GM18861 (cell line): ENCODE measurements at regions not wholly inside any gene's neighbourhood (a gene's known extent, or its start where the extent isn't known, plus 50 kb on each side); places are given as distances from the start of the nearest gene placed in this dataset.
"Not testable (repeated sequence)": the region's sequence is repeated elsewhere in the genome, so short reads cannot be mapped to it uniquely, and the experiment has no call there.

Experiments
- ATAC-seq: cut with Tn5 transposase; IDR thresholded peaks from one replicate; pipeline ENCODE4 v1.9.1; 2021; ENCODE audit not compliant: unreplicated experiment

- ATAC-seq: not testable (repeated sequence)
Observed at GRCh38 chr3:192968901-192969300, 51.2 kb upstream of the MB21D2 start.

GRCh38 chr3:192980632-192981031 is 63.0 kb upstream of the MB21D2 start:
- ATAC-seq: no peak

GRCh38 chr3:192986379-192986778 is 68.7 kb upstream of the MB21D2 start:
- no peak for ATAC-seq

- ATAC-seq: no peak
Observed at GRCh38 chr3:192991356-192991755, 73.7 kb upstream of the MB21D2 start.

GRCh38 chr3:192992361-192992760 is 74.7 kb upstream of the MB21D2 start:
- ATAC-seq: no peak

- ATAC-seq: no peak
Observed at GRCh38 chr3:192993411-192993810, 75.8 kb upstream of the MB21D2 start.

- not testable (repeated sequence) for ATAC-seq
Observed at GRCh38 chr3:193001113-193001512, 83.5 kb upstream of the MB21D2 start.

- ATAC-seq: not testable (repeated sequence)
Observed at GRCh38 chr3:193003624-193004023, 86.0 kb upstream of the MB21D2 start.

- no peak for ATAC-seq
Observed at GRCh38 chr3:193008654-193009053, 91.0 kb upstream of the MB21D2 start.

GRCh38 chr3:193010191-193010590 is 92.5 kb upstream of the MB21D2 start:
- no peak for ATAC-seq

- ATAC-seq: no peak
Observed at GRCh38 chr3:193011958-193012357, 94.3 kb upstream of the MB21D2 start.

GRCh38 chr3:193014902-193015301 is 97.2 kb upstream of the MB21D2 start:
- ATAC-seq: no peak

- no peak for ATAC-seq
Observed at GRCh38 chr3:193016437-193016901, 98.8 kb upstream of the MB21D2 start.

- ATAC-seq: no peak
Observed at GRCh38 chr3:193021506-193022010, 103.9 kb upstream of the MB21D2 start.

- ATAC-seq: no peak
Observed at GRCh38 chr3:193023218-193023617, 105.6 kb upstream of the MB21D2 start.

GRCh38 chr3:193028258-193028657 is 110.6 kb upstream of the MB21D2 start:
- ATAC-seq: no peak

- no peak for ATAC-seq
Observed at GRCh38 chr3:193029800-193030199, 112.1 kb upstream of the MB21D2 start.

- no peak for ATAC-seq
Observed at GRCh38 chr3:193030276-193030675, 112.6 kb upstream of the MB21D2 start.

GRCh38 chr3:193031911-193032310 is 114.3 kb upstream of the MB21D2 start:
- ATAC-seq: no peak

GRCh38 chr3:193033226-193033780 is 115.6 kb upstream of the MB21D2 start:
- no peak for ATAC-seq

GRCh38 chr3:193037828-193038227 is 120.2 kb upstream of the MB21D2 start:
- ATAC-seq: not testable (repeated sequence)

GRCh38 chr3:193039058-193039457 is 121.4 kb upstream of the MB21D2 start:
- ATAC-seq: no peak
